ENCODE measurements at regions not wholly inside any gene's neighbourhood (a gene's known extent, or its start where the extent isn't known, plus 50 kb on each side); places are given as distances from the start of the nearest gene placed in this dataset.

- Histone ChIP-seq H2AFZ (ENCODE audit: low read length) (no peak overlapping the region), H3K4me1 (ENCODE audit: control insufficient read depth in 2 of 2, insufficient read depth in 1 of 2, low read depth in 1 of 2, low read length in 2 of 2) (no peaks in the 10 kb centered on the region), H2BK12ac (ENCODE audit: low read length) (no peak overlapping the region), H3K23ac (ENCODE audit: low read depth, low read length, poor library complexity) (no peak overlapping the region), H3K9me3 (replicated peaks in 1 of 2; ENCODE audit: control insufficient read depth in 2 of 2, insufficient read depth in 1 of 2, low read depth in 1 of 2, low read length in 2 of 2) (no peaks in the 10 kb centered on the region), H2AK5ac (ENCODE audit: low read depth, low read length) (no peak overlapping the region), H3K27me3 (ENCODE audit: control insufficient read depth in 3 of 3, insufficient read depth in 3 of 3, low read depth in 1 of 3, low read length in 3 of 3) (no peaks in the 10 kb centered on the region), H3K36me3 (replicated peaks in 1 of 2; ENCODE audit: control insufficient read depth in 2 of 2, insufficient read depth in 2 of 2, low read length in 2 of 2) (no peaks in the 10 kb centered on the region), H3K79me1 (ENCODE audit: low read depth, low read length) (no peaks in the 10 kb centered on the region), H3K9ac (ENCODE audit: low read depth, low read length, poor library complexity) (no peak overlapping the region), H3K4ac (ENCODE audit: low read length) (no peak overlapping the region), H4K91ac (ENCODE audit: low read depth, low read length, poor library complexity) (no peak overlapping the region), H3K4me3 (ENCODE audit: low read length in 2 of 2) (no peak overlapping the region), H2BK120ac (ENCODE audit: low read depth, low read length) (no peak overlapping the region), H3K14ac (ENCODE audit: low read length) (no peak overlapping the region), H4K8ac (ENCODE audit: low read depth, low read length) (no peak overlapping the region), H3K27ac (replicated peaks; ENCODE audit: low read length) (no peak overlapping the region), H2BK15ac (ENCODE audit: low read length) (no peak overlapping the region), H3K18ac (ENCODE audit: low read length) (no peak overlapping the region), H2BK5ac (ENCODE audit: low read length) (no peak overlapping the region), H3K4me2 (ENCODE audit: insufficient read depth, low read length, poor library complexity, severe bottlenecking) (no peak overlapping the region)
- WGBS, 2 donors (ENCODE audit: extremely low coverage in 2 of 2, insufficient read length in 2 of 2, insufficient replicate concordance in 1 of 2), result no CpG with 5 or more reads among the region's 8 CpGs
- no peak for DNase-seq (ENCODE audit: low spot score)
Measured at GRCh38 chr4:116223040-116223732, 862.2 kb downstream of the TRAM1L1 start.

- H2AFZ ChIP-seq (ENCODE audit: low read length), result no peak overlapping the region
- no peak overlapping the region for H3K9ac ChIP-seq (ENCODE audit: low read depth, low read length, poor library complexity)
- H3K36me3 ChIP-seq (replicated peaks in 1 of 2; ENCODE audit: control insufficient read depth in 2 of 2, insufficient read depth in 2 of 2, low read length in 2 of 2), result no peaks in the 10 kb centered on the region
- H3K18ac ChIP-seq (ENCODE audit: low read length), result no peak overlapping the region
- H3K9me3 ChIP-seq (replicated peaks in 1 of 2; ENCODE audit: control insufficient read depth in 2 of 2, insufficient read depth in 1 of 2, low read depth in 1 of 2, low read length in 2 of 2), result peaks cover 0 to 2% of the 10 kb centered on the region in 2 donors
- H3K27me3 ChIP-seq (ENCODE audit: control insufficient read depth in 3 of 3, insufficient read depth in 3 of 3, low read depth in 1 of 3, low read length in 3 of 3), result no peaks in the 10 kb centered on the region
- H3K4me2 ChIP-seq (ENCODE audit: insufficient read depth, low read length, poor library complexity, severe bottlenecking), result no peak overlapping the region
- no peak overlapping the region for H2BK5ac ChIP-seq (ENCODE audit: low read length)
- H3K4me1 ChIP-seq (ENCODE audit: control insufficient read depth in 2 of 2, insufficient read depth in 1 of 2, low read depth in 1 of 2, low read length in 2 of 2), result no peaks in the 10 kb centered on the region
- H2BK12ac ChIP-seq (ENCODE audit: low read length), result no peak overlapping the region
- no peak overlapping the region for H4K8ac ChIP-seq (ENCODE audit: low read depth, low read length)
- H3K27ac ChIP-seq (replicated peaks; ENCODE audit: low read length), result no peak overlapping the region
- WGBS, 2 donors (ENCODE audit: extremely low coverage in 2 of 2, insufficient read length in 2 of 2, insufficient replicate concordance in 1 of 2), result no CpG with 5 or more reads among the region's 2 CpGs
- H2BK120ac ChIP-seq (ENCODE audit: low read depth, low read length), result no peak overlapping the region
- H3K14ac ChIP-seq (ENCODE audit: low read length), result no peak overlapping the region
- no peak overlapping the region for H4K91ac ChIP-seq (ENCODE audit: low read depth, low read length, poor library complexity)
- no peak overlapping the region for H3K23ac ChIP-seq (ENCODE audit: low read depth, low read length, poor library complexity)
- H2BK15ac ChIP-seq (ENCODE audit: low read length), result no peak overlapping the region
- no peak overlapping the region for H3K4me3 ChIP-seq (ENCODE audit: low read length in 2 of 2)
- no peaks in the 10 kb centered on the region for H3K79me1 ChIP-seq (ENCODE audit: low read depth, low read length)
- no peak overlapping the region for H3K4ac ChIP-seq (ENCODE audit: low read length)
- DNase-seq (ENCODE audit: low spot score), result no peak
- no peak overlapping the region for H2AK5ac ChIP-seq (ENCODE audit: low read depth, low read length)
Measured at GRCh38 chr4:116217781-116218180, 867.6 kb downstream of the TRAM1L1 start.

DNA sequence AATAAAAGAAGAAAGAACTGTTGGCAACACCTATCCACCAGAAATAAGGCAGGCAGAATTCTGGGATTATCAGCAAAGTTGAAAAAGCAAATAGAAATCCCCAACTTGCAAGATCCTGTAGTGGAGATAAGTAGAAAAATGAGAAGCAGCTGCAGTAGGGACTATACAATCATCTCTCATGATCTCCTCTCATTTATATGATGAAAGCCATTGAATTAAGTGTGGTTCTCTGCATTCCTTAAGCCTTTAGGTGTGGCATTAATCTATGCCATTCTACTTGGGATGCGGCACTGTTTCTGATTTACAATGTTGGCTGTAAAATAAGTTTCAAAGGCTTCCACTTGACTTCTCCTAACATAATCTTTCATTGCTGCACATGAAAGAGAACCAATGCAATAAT is 869.8 kb downstream of the TRAM1L1 start:
- Histone ChIP-seq H2BK5ac (ENCODE audit: low read length) (no peak overlapping the region), H3K9ac (ENCODE audit: low read depth, low read length, poor library complexity) (no peak overlapping the region), H2BK12ac (ENCODE audit: low read length) (no peak overlapping the region), H3K4me3 (ENCODE audit: low read length in 2 of 2) (no peak overlapping the region), H2AFZ (ENCODE audit: low read length) (no peak overlapping the region), H3K4me2 (ENCODE audit: insufficient read depth, low read length, poor library complexity, severe bottlenecking) (no peak overlapping the region), H4K91ac (ENCODE audit: low read depth, low read length, poor library complexity) (no peak overlapping the region), H3K27ac (replicated peaks; ENCODE audit: low read length) (no peak overlapping the region), H4K8ac (ENCODE audit: low read depth, low read length) (no peak overlapping the region), H3K36me3 (replicated peaks in 1 of 2; ENCODE audit: control insufficient read depth in 2 of 2, insufficient read depth in 2 of 2, low read length in 2 of 2) (no peaks in the 10 kb centered on the region), H3K18ac (ENCODE audit: low read length) (no peak overlapping the region), H2AK5ac (ENCODE audit: low read depth, low read length) (no peak overlapping the region), H3K4me1 (ENCODE audit: control insufficient read depth in 2 of 2, insufficient read depth in 1 of 2, low read depth in 1 of 2, low read length in 2 of 2) (no peaks in the 10 kb centered on the region), H3K27me3 (ENCODE audit: control insufficient read depth in 3 of 3, insufficient read depth in 3 of 3, low read depth in 1 of 3, low read length in 3 of 3) (no peaks in the 10 kb centered on the region), H3K79me1 (ENCODE audit: low read depth, low read length) (no peaks in the 10 kb centered on the region), H3K14ac (ENCODE audit: low read length) (no peak overlapping the region), H2BK15ac (ENCODE audit: low read length) (no peak overlapping the region), H2BK120ac (ENCODE audit: low read depth, low read length) (no peak overlapping the region), H3K4ac (ENCODE audit: low read length) (no peak overlapping the region), H3K9me3 (replicated peaks in 1 of 2; ENCODE audit: control insufficient read depth in 2 of 2, insufficient read depth in 1 of 2, low read depth in 1 of 2, low read length in 2 of 2) (peaks cover 0 to 2% of the 10 kb centered on the region in 2 donors), H3K23ac (ENCODE audit: low read depth, low read length, poor library complexity) (no peak overlapping the region)
- DNase-seq (ENCODE audit: low spot score), result no peak
- WGBS, 2 donors (ENCODE audit: extremely low coverage in 2 of 2, insufficient read length in 2 of 2, insufficient replicate concordance in 1 of 2), result no CpG with 5 or more reads among the region's 1 CpG

DNA sequence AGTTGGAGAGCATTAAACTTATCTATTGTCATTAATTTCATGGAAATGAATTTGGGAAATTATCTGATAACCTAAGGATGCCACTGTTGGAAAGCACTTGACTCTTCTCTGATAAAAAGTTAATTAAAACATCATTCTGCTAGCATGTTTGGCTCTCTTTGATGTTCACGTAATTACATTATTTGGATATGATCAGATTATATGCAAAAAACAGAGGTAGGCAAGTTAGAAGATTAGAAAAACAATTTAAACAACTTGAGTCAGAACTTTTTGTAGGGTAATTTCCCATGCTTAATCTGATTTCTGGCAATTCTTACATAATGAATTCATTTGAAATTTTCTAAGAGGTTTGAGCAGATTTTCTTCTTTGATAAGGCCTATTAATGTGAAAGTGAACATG is 882.9 kb downstream of the TRAM1L1 start:
- H3K9ac ChIP-seq (ENCODE audit: low read depth, low read length, poor library complexity), result no peak overlapping the region
- no peak overlapping the region for H2AFZ ChIP-seq (ENCODE audit: low read length)
- no CpG with 5 or more reads among the region's 1 CpG for WGBS, 2 donors (ENCODE audit: extremely low coverage in 2 of 2, insufficient read length in 2 of 2, insufficient replicate concordance in 1 of 2)
- no peak overlapping the region for H3K14ac ChIP-seq (ENCODE audit: low read length)
- no peak overlapping the region for H3K4ac ChIP-seq (ENCODE audit: low read length)
- no peak overlapping the region for H3K4me3 ChIP-seq (ENCODE audit: low read length in 2 of 2)
- H2BK120ac ChIP-seq (ENCODE audit: low read depth, low read length), result no peak overlapping the region
- DNase-seq (ENCODE audit: low spot score), result no peak
- H2BK12ac ChIP-seq (ENCODE audit: low read length), result no peak overlapping the region
- no peak overlapping the region for H2BK15ac ChIP-seq (ENCODE audit: low read length)
- no peaks in the 10 kb centered on the region for H3K4me1 ChIP-seq (ENCODE audit: control insufficient read depth in 2 of 2, insufficient read depth in 1 of 2, low read depth in 1 of 2, low read length in 2 of 2)
- no peak overlapping the region for H3K27ac ChIP-seq (replicated peaks; ENCODE audit: low read length)
- no peak overlapping the region for H3K23ac ChIP-seq (ENCODE audit: low read depth, low read length, poor library complexity)
- no peaks in the 10 kb centered on the region for H3K27me3 ChIP-seq (ENCODE audit: control insufficient read depth in 3 of 3, insufficient read depth in 3 of 3, low read depth in 1 of 3, low read length in 3 of 3)
- H4K91ac ChIP-seq (ENCODE audit: low read depth, low read length, poor library complexity), result no peak overlapping the region
- H3K9me3 ChIP-seq (replicated peaks in 1 of 2; ENCODE audit: control insufficient read depth in 2 of 2, insufficient read depth in 1 of 2, low read depth in 1 of 2, low read length in 2 of 2), result no peaks in the 10 kb centered on the region
- H2AK5ac ChIP-seq (ENCODE audit: low read depth, low read length), result no peak overlapping the region
- no peak overlapping the region for H3K18ac ChIP-seq (ENCODE audit: low read length)
- H2BK5ac ChIP-seq (ENCODE audit: low read length), result no peak overlapping the region
- H4K8ac ChIP-seq (ENCODE audit: low read depth, low read length), result no peak overlapping the region
- H3K36me3 ChIP-seq (replicated peaks in 1 of 2; ENCODE audit: control insufficient read depth in 2 of 2, insufficient read depth in 2 of 2, low read length in 2 of 2), result no peaks in the 10 kb centered on the region
- H3K4me2 ChIP-seq (ENCODE audit: insufficient read depth, low read length, poor library complexity, severe bottlenecking), result no peak overlapping the region
- H3K79me1 ChIP-seq (ENCODE audit: low read depth, low read length), result no peaks in the 10 kb centered on the region

All from neuronal stem cell (in vitro differentiated cells).